ENCODE measurements at regions not wholly inside any gene's neighbourhood (a gene's known extent, or its start where the extent isn't known, plus 50 kb on each side); places are given as distances from the start of the nearest gene placed in this dataset.

DNA sequence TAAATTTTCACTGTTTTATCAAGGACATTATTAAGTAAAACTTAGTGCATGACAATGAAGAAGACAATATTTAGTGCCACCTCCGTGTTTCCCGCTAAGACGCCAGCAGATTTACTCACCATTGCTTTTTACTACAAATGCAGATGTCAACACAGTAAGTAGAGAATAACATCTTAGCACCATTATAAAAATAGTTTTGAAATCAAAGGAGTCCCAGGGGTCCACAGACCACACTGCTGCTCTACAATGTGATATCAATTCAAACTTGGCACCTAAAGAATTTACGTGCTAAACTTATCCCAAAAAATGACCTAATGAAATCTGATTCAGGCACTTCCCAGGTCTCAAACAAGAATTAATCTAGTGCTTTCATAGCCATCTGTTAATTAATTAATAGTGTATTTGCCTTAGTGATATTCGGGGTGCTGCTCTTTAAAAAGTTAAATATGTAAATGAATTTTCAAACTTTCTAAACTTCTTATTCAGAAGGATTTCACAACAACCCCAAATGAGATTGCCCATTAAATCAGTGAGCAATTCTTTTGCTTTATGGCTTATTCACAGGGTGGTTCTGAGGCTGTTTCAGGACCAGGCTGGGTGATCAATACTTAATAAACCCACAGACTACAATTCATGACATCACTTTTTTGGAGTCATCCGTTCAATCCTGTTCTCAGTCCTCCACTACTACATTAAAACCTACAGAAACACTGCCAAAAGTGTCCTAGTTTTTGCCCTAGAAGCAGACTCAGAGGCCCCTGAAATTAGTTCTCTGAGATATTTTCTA, 161.3 kb upstream of the LMNTD1 start:
- TF ChIP-seq CTCF (IDR thresholded peaks at IDR 0.05; ENCODE audit: borderline replicate concordance, extremely low read depth, low read length, poor library complexity, severe bottlenecking) = no peak
- no peak for TF ChIP-seq EZH2 (IDR thresholded peaks at IDR 0.05; ENCODE audit: borderline replicate concordance, low read depth, low read length, severe bottlenecking)

Measured in DND-41 (cell line).